ENCODE measurements at regions not wholly inside any gene's neighbourhood (a gene's known extent, or its start where the extent isn't known, plus 50 kb on each side); places are given as distances from the start of the nearest gene placed in this dataset.

- Mint-ChIP-seq H3K4me1 (no peaks in the 10 kb centered on the region), H3K27ac (no peak overlapping the region), H3K9me3 (peaks cover 5 to 10% (median 6%) of the 10 kb centered on the region in 3 donors), H3K4me3 (no peak overlapping the region), H3K36me3 (no peaks in the 10 kb centered on the region), H3K27me3 (no peaks in the 10 kb centered on the region)
Observed at GRCh38 chr15:39344662-39345141, 236.2 kb upstream of the THBS1 start.

GRCh38 chr15:39345176-39345575, 235.7 kb upstream of the THBS1 start:
- Mint-ChIP-seq H3K4me3 (no peak overlapping the region), H3K27ac (no peak overlapping the region), H3K36me3 (no peaks in the 10 kb centered on the region), H3K4me1 (no peaks in the 10 kb centered on the region), H3K9me3 (peaks cover 5 to 10% (median 6%) of the 10 kb centered on the region in 3 donors), H3K27me3 (no peaks in the 10 kb centered on the region)

GRCh38 chr15:39347453-39347852, 233.4 kb upstream of the THBS1 start:
- Mint-ChIP-seq H3K4me1 (no peaks in the 10 kb centered on the region), H3K36me3 (no peaks in the 10 kb centered on the region), H3K27me3 (no peaks in the 10 kb centered on the region)

GRCh38 chr15:39350785-39351184, 230.1 kb upstream of the THBS1 start:
- no peaks in the 10 kb centered on the region for H3K36me3 Mint-ChIP-seq

More at GRCh38 chr15:39347453-39347852, 233.4 kb upstream of the THBS1 start:
- H3K4me3 Mint-ChIP-seq = no peak overlapping the region
- peaks cover 0 to 10% (median 0%) of the 10 kb centered on the region in 3 donors for H3K9me3 Mint-ChIP-seq
- H3K27ac Mint-ChIP-seq = no peak overlapping the region

GRCh38 chr15:39354189-39354588, 226.7 kb upstream of the THBS1 start:
- no peaks in the 10 kb centered on the region for H3K4me1 Mint-ChIP-seq
- no peaks in the 10 kb centered on the region for H3K9me3 Mint-ChIP-seq
- no peaks in the 10 kb centered on the region for H3K36me3 Mint-ChIP-seq
- H3K27me3 Mint-ChIP-seq = peaks cover 4% of the 10 kb centered on the region
- no peak overlapping the region for H3K4me3 Mint-ChIP-seq
- no peak overlapping the region for H3K27ac Mint-ChIP-seq

More at GRCh38 chr15:39350785-39351184, 230.1 kb upstream of the THBS1 start:
- Mint-ChIP-seq H3K4me3 (no peak overlapping the region), H3K27me3 (no peaks in the 10 kb centered on the region), H3K9me3 (no peaks in the 10 kb centered on the region), H3K27ac (no peak overlapping the region), H3K4me1 (no peaks in the 10 kb centered on the region)

- peaks cover 0 to 6% (median 0%) of the 10 kb centered on the region in 3 donors for H3K9me3 Mint-ChIP-seq
- no peaks in the 10 kb centered on the region for H3K4me1 Mint-ChIP-seq
- H3K27me3 Mint-ChIP-seq = peaks cover 4% of the 10 kb centered on the region
- no peaks in the 10 kb centered on the region for H3K36me3 Mint-ChIP-seq
- no peak overlapping the region for H3K27ac Mint-ChIP-seq
- H3K4me3 Mint-ChIP-seq = no peak overlapping the region
Observed at GRCh38 chr15:39357480-39358268, 223.2 kb upstream of the THBS1 start.

- Mint-ChIP-seq H3K27ac (no peak overlapping the region), H3K9me3 (peaks cover 0 to 6% (median 0%) of the 10 kb centered on the region in 3 donors), H3K4me1 (no peaks in the 10 kb centered on the region)
Observed at GRCh38 chr15:39358441-39359041, 222.3 kb upstream of the THBS1 start.

GRCh38 chr15:39359771-39360170, 221.1 kb upstream of the THBS1 start:
- Mint-ChIP-seq H3K27me3 (peaks cover 4% of the 10 kb centered on the region), H3K36me3 (no peaks in the 10 kb centered on the region), H3K27ac (no peak overlapping the region), H3K9me3 (peaks cover 0 to 6% (median 0%) of the 10 kb centered on the region in 3 donors), H3K4me3 (no peak overlapping the region), H3K4me1 (no peaks in the 10 kb centered on the region)

More at GRCh38 chr15:39358441-39359041, 222.3 kb upstream of the THBS1 start:
- H3K4me3 Mint-ChIP-seq = no peak overlapping the region
- H3K36me3 Mint-ChIP-seq = no peaks in the 10 kb centered on the region
- H3K27me3 Mint-ChIP-seq = peaks cover 4% of the 10 kb centered on the region

GRCh38 chr15:39360452-39360851, 220.4 kb upstream of the THBS1 start:
- Mint-ChIP-seq H3K4me1 (no peaks in the 10 kb centered on the region), H3K27me3 (peaks cover 4% of the 10 kb centered on the region), H3K4me3 (no peak overlapping the region), H3K27ac (no peak overlapping the region), H3K9me3 (peaks cover 0 to 6% (median 0%) of the 10 kb centered on the region in 3 donors), H3K36me3 (no peaks in the 10 kb centered on the region)

GRCh38 chr15:39361497-39361896, 219.4 kb upstream of the THBS1 start:
- Mint-ChIP-seq H3K27ac (no peak overlapping the region), H3K36me3 (no peaks in the 10 kb centered on the region), H3K4me1 (no peaks in the 10 kb centered on the region), H3K27me3 (peaks cover 4% of the 10 kb centered on the region), H3K9me3 (peaks cover 0 to 6% (median 0%) of the 10 kb centered on the region in 3 donors), H3K4me3 (no peak overlapping the region)

GRCh38 chr15:39362821-39363561, 217.9 kb upstream of the THBS1 start:
- H3K27me3 Mint-ChIP-seq = peaks cover under 1% of the 10 kb centered on the region
- no peak overlapping the region for H3K27ac Mint-ChIP-seq
- H3K4me1 Mint-ChIP-seq = no peaks in the 10 kb centered on the region
- H3K36me3 Mint-ChIP-seq = no peaks in the 10 kb centered on the region
- peaks cover 0 to 6% (median 0%) of the 10 kb centered on the region in 3 donors for H3K9me3 Mint-ChIP-seq
- no peak overlapping the region for H3K4me3 Mint-ChIP-seq

GRCh38 chr15:39363761-39364586, 216.9 kb upstream of the THBS1 start:
- no peak overlapping the region for H3K27ac Mint-ChIP-seq
- H3K4me3 Mint-ChIP-seq = no peak overlapping the region
- H3K27me3 Mint-ChIP-seq = no peaks in the 10 kb centered on the region
- H3K9me3 Mint-ChIP-seq = peaks cover 0 to 10% (median 2%) of the 10 kb centered on the region in 3 donors
- H3K36me3 Mint-ChIP-seq = no peaks in the 10 kb centered on the region
- no peaks in the 10 kb centered on the region for H3K4me1 Mint-ChIP-seq

- Mint-ChIP-seq H3K4me3 (no peak overlapping the region), H3K36me3 (no peaks in the 10 kb centered on the region), H3K27me3 (no peaks in the 10 kb centered on the region), H3K4me1 (no peaks in the 10 kb centered on the region), H3K9me3 (peaks cover 0 to 14% (median 2%) of the 10 kb centered on the region in 3 donors), H3K27ac (no peak overlapping the region)
Observed at GRCh38 chr15:39364721-39365120, 216.2 kb upstream of the THBS1 start.

- no peaks in the 10 kb centered on the region for H3K4me1 Mint-ChIP-seq
- no peaks in the 10 kb centered on the region for H3K27me3 Mint-ChIP-seq
- no peak overlapping the region for H3K27ac Mint-ChIP-seq
- no peak overlapping the region for H3K4me3 Mint-ChIP-seq
- H3K9me3 Mint-ChIP-seq = peaks cover 0 to 18% (median 2%) of the 10 kb centered on the region in 3 donors
- no peaks in the 10 kb centered on the region for H3K36me3 Mint-ChIP-seq
Observed at GRCh38 chr15:39365161-39365560, 215.7 kb upstream of the THBS1 start.
